Dermis microvascular lymphatic vessel endothelial cell (primary cell): ENCODE measurements at regions not wholly inside any gene's neighbourhood (a gene's known extent, or its start where the extent isn't known, plus 50 kb on each side); places are given as distances from the start of the nearest gene placed in this dataset.
"Not testable (repeated sequence)": the region's sequence is repeated elsewhere in the genome, so short reads cannot be mapped to it uniquely, and the experiment has no call there.

Source experiments
- DNase-seq, 2 donors: peaks; one replicate each; pipeline versions ENCODE4 v3.0.0 to v3.0.0-alpha.2; 2010; ENCODE audit warnings: low read depth in 2 of 2

GRCh38 chr5:120999550-120999949 lies 535.5 kb downstream of the PRR16 start:
- no peak for DNase-seq

- DNase-seq, result no peak
Measured at GRCh38 chr5:121006217-121006616, 542.1 kb downstream of the PRR16 start.

GRCh38 chr5:121008041-121008440 lies 543.9 kb downstream of the PRR16 start:
- DNase-seq, result no peak

- no peak for DNase-seq
Measured at GRCh38 chr5:121009058-121009457, 545.0 kb downstream of the PRR16 start.

GRCh38 chr5:121018004-121018403 lies 553.9 kb downstream of the PRR16 start:
- DNase-seq, result no peak

GRCh38 chr5:121019106-121019505 lies 555.0 kb downstream of the PRR16 start:
- no peak for DNase-seq

- no peak for DNase-seq
Measured at GRCh38 chr5:121019734-121020133, 555.6 kb downstream of the PRR16 start.

GRCh38 chr5:121021681-121022080 lies 557.6 kb downstream of the PRR16 start:
- no peak for DNase-seq

- DNase-seq, result peak in 1 of 2 donors; percentile 0
Measured at GRCh38 chr5:121024416-121025311, 560.6 kb downstream of the PRR16 start.

GRCh38 chr5:121025671-121026070 lies 561.6 kb downstream of the PRR16 start:
- no peak for DNase-seq

- no peak for DNase-seq
Measured at GRCh38 chr5:121027636-121028035, 563.5 kb downstream of the PRR16 start.

- DNase-seq, result no peak
Measured at GRCh38 chr5:121029536-121030245, 565.6 kb downstream of the PRR16 start.

- DNase-seq, result no peak
Measured at GRCh38 chr5:121031491-121031890, 567.4 kb downstream of the PRR16 start.

- DNase-seq, result no peak
Measured at GRCh38 chr5:121033334-121033733, 569.2 kb downstream of the PRR16 start.

GRCh38 chr5:121038438-121038837 lies 574.3 kb downstream of the PRR16 start:
- no peak for DNase-seq

GRCh38 chr5:121049971-121050370 lies 585.9 kb downstream of the PRR16 start:
- no peak for DNase-seq

GRCh38 chr5:121053055-121053985 lies 589.2 kb downstream of the PRR16 start:
- DNase-seq, result no peak

GRCh38 chr5:121055586-121055985 lies 591.5 kb downstream of the PRR16 start:
- DNase-seq, result peak in 1 of 2 donors; percentile 21

- DNase-seq, result not testable (repeated sequence)
Measured at GRCh38 chr5:121064241-121064640, 600.1 kb downstream of the PRR16 start.

GRCh38 chr5:121086671-121087070 lies 622.6 kb downstream of the PRR16 start:
- DNase-seq, result no peak

GRCh38 chr5:121087560-121087959 lies 623.5 kb downstream of the PRR16 start:
- DNase-seq, result no peak

GRCh38 chr5:121088341-121088740 lies 624.2 kb downstream of the PRR16 start:
- DNase-seq, result no peak
